22Rv1 (cell line): ENCODE measurements at regions not wholly inside any gene's neighbourhood (a gene's known extent, or its start where the extent isn't known, plus 50 kb on each side); places are given as distances from the start of the nearest gene placed in this dataset.
"Not testable (repeated sequence)": the region's sequence is repeated elsewhere in the genome, so short reads cannot be mapped to it uniquely, and the experiment has no call there.

Experiments used
- H3K27ac ChIP-seq: fragments of 450-650 bp; 2 replicates; pipeline ENCODE4 v1.5.1; 2017
- CTCF ChIP-seq: fragments of 450-650 bp; IDR thresholded peaks from 2 replicates; pipeline ENCODE4 v1.5.1; 2017; ENCODE audit warnings: mild to moderate bottlenecking
- ZFX ChIP-seq: fragments of 450-650 bp; IDR thresholded peaks from 2 replicates; pipeline ENCODE4 v1.6.1; 2017; ENCODE audit warnings: antibody characterized with exemption, borderline replicate concordance

GRCh38 chr18:56490942-56491341, 147.4 kb downstream of the TXNL1 start:
- TF ChIP-seq CTCF (no peak), ZFX (no peak)
- H3K27ac ChIP-seq: no peak overlapping the region

GRCh38 chr18:56489893-56490292, 148.5 kb downstream of the TXNL1 start:
- H3K27ac ChIP-seq: no peak overlapping the region
- no peak for TF ChIP-seq ZFX
- no peak for TF ChIP-seq CTCF

GRCh38 chr18:56488739-56489138, 149.7 kb downstream of the TXNL1 start:
- no peak for TF ChIP-seq CTCF
- TF ChIP-seq ZFX: no peak
- H3K27ac ChIP-seq: no peak overlapping the region

GRCh38 chr18:56487801-56488200, 150.6 kb downstream of the TXNL1 start:
- TF ChIP-seq CTCF: no peak
- no peak for TF ChIP-seq ZFX
- no peak overlapping the region for H3K27ac ChIP-seq

- no peak overlapping the region for H3K27ac ChIP-seq
- TF ChIP-seq ZFX (no peak), CTCF (no peak)
These were observed 155.0 kb downstream of the TXNL1 start for GRCh38 chr18:56483386-56483785.

- not testable (repeated sequence) for H3K27ac ChIP-seq
These were observed 155.6 kb downstream of the TXNL1 start for GRCh38 chr18:56482813-56483212.

- no peak overlapping the region for H3K27ac ChIP-seq
- TF ChIP-seq CTCF: no peak
- TF ChIP-seq ZFX: no peak
These were observed 156.6 kb downstream of the TXNL1 start for GRCh38 chr18:56481751-56482150.

GRCh38 chr18:56479841-56480240, 158.6 kb downstream of the TXNL1 start:
- no peak for TF ChIP-seq CTCF
- H3K27ac ChIP-seq: no peak overlapping the region
